Panc1 (cell line): ENCODE measurements at regions not wholly inside any gene's neighbourhood (a gene's known extent, or its start where the extent isn't known, plus 50 kb on each side); places are given as distances from the start of the nearest gene placed in this dataset.

Experiments used
- POLR2AphosphoS5 ChIP-seq: IDR thresholded peaks from 2 replicates; pipeline ENCODE4 v1.6.1; 2012; ENCODE audit warnings: mild to moderate bottlenecking, low read depth, low read length, moderate library complexity
- TCF7L2 ChIP-seq: IDR thresholded peaks from 2 replicates; pipeline ENCODE4 v1.6.1; 2011; ENCODE audit warnings: mild to moderate bottlenecking, low read depth, low read length, inconsistent platforms
- TF ChIP-seq, protein P1 (sequence below): fragments of 450-650 bp; IDR thresholded peaks from 2 replicates; pipeline ENCODE4 v1.5.1; 2017; ENCODE audit warnings: mild to moderate bottlenecking
- TF ChIP-seq, protein P2 (sequence below), 2 experiments: IDR thresholded peaks; 2 replicates each; pipeline ENCODE4 v1.6.1; 2011 to 2012; ENCODE audit warnings: low read depth in 2 of 2, control low read depth in 1 of 2, low read length in 1 of 2, mild to moderate bottlenecking in 1 of 2, moderate library complexity in 1 of 2; ENCODE audit not compliant: insufficient read depth in 1 of 2

DNA sequence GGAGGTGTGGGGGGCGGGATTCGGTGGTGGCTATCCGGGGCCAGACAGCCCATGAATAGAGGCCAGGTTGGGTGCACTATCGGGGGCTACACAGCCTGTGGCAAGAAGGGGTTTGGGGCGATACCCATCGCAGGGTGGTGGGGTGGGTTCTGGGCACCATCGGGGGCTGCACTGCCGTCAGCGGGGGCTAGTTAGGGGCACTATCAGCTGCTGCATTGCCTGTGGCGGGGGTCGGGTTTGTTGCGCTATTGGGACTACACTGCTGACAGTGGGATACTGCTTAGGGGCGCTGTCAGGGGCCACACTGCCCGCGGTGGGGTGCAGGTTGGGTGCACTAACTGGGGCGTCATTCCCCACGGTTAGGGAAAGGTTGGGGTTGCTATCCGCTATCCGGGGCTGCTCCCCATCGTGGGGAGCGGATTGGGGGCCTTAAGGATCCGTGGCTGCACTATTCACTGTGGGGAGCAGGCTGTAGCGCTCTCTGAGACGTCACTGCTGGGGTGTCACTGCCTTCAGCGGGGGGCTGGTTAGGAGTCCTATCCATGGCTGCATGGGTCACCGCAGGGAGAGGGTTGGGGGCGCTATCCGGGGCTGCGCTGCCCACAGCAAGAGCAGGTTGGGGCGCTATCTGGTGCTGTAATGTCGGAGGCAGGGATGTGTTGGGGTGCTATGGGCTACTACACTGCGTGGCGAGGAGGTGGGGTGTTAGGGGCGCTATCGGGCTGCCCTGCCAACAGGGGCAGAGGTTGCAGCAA is 76.5 kb upstream of the SLC35G4 start:
- TF ChIP-seq, protein P1, sequence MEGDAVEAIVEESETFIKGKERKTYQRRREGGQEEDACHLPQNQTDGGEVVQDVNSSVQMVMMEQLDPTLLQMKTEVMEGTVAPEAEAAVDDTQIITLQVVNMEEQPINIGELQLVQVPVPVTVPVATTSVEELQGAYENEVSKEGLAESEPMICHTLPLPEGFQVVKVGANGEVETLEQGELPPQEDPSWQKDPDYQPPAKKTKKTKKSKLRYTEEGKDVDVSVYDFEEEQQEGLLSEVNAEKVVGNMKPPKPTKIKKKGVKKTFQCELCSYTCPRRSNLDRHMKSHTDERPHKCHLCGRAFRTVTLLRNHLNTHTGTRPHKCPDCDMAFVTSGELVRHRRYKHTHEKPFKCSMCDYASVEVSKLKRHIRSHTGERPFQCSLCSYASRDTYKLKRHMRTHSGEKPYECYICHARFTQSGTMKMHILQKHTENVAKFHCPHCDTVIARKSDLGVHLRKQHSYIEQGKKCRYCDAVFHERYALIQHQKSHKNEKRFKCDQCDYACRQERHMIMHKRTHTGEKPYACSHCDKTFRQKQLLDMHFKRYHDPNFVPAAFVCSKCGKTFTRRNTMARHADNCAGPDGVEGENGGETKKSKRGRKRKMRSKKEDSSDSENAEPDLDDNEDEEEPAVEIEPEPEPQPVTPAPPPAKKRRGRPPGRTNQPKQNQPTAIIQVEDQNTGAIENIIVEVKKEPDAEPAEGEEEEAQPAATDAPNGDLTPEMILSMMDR, result no peak
- TF ChIP-seq, protein P2, sequence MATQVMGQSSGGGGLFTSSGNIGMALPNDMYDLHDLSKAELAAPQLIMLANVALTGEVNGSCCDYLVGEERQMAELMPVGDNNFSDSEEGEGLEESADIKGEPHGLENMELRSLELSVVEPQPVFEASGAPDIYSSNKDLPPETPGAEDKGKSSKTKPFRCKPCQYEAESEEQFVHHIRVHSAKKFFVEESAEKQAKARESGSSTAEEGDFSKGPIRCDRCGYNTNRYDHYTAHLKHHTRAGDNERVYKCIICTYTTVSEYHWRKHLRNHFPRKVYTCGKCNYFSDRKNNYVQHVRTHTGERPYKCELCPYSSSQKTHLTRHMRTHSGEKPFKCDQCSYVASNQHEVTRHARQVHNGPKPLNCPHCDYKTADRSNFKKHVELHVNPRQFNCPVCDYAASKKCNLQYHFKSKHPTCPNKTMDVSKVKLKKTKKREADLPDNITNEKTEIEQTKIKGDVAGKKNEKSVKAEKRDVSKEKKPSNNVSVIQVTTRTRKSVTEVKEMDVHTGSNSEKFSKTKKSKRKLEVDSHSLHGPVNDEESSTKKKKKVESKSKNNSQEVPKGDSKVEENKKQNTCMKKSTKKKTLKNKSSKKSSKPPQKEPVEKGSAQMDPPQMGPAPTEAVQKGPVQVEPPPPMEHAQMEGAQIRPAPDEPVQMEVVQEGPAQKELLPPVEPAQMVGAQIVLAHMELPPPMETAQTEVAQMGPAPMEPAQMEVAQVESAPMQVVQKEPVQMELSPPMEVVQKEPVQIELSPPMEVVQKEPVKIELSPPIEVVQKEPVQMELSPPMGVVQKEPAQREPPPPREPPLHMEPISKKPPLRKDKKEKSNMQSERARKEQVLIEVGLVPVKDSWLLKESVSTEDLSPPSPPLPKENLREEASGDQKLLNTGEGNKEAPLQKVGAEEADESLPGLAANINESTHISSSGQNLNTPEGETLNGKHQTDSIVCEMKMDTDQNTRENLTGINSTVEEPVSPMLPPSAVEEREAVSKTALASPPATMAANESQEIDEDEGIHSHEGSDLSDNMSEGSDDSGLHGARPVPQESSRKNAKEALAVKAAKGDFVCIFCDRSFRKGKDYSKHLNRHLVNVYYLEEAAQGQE (IDR thresholded peaks at IDR 0.05; ENCODE audit: insufficient read depth in 1 of 2, low read depth in 2 of 2, low read length in 1 of 2), result no peak
- TF ChIP-seq POLR2AphosphoS5 (no peak), TCF7L2 (no peak)
